HG03108 (cell line): ENCODE measurements at regions not wholly inside any gene's neighbourhood (a gene's known extent, or its start where the extent isn't known, plus 50 kb on each side); places are given as distances from the start of the nearest gene placed in this dataset.

Source experiments
- ATAC-seq: cut with Tn5 transposase; IDR thresholded peaks from one replicate; pipeline ENCODE4 v1.9.1; 2021; ENCODE audit warnings: moderate library complexity; ENCODE audit not compliant: unreplicated experiment

DNA sequence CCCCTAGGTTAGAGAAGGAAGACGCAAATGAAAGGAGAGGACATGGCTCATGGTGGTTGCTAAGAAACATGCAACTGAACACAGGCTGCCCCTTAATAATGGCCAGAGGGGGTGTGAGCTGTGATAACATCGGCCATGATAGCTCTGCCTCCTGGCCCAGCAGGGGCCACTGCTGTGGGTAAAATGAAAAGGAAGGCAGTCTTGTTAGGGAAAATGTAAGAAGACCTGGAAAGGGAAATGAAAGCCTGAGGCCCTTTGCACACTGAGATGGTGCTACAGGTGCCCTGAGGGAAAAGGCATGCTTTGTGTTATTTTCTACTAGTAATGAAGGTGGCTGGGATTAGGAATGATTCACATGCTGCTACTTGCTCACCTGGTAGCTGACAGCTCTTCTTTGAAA is 123.6 kb upstream of the MID1 start:
- ATAC-seq = no peak

DNA sequence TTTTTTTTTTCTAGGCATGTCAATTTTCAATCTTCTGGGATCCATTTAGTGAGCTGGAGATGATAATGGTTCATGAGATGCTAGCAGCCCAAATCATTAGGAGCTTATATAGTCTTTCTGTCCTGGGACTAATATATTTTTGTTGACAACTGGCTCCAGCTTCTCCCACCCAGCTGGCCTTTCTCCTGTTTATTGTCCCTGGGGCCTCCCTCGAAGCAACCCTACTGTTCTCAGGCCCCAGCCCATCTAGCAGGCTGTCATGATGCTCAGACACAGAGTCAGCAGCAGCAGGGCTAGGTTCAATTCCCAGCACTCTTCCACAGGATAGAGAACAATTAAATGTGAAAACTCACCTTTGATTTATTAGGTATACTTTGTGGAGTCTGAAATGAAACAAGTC is 127.6 kb upstream of the MID1 start:
- ATAC-seq = no peak

DNA sequence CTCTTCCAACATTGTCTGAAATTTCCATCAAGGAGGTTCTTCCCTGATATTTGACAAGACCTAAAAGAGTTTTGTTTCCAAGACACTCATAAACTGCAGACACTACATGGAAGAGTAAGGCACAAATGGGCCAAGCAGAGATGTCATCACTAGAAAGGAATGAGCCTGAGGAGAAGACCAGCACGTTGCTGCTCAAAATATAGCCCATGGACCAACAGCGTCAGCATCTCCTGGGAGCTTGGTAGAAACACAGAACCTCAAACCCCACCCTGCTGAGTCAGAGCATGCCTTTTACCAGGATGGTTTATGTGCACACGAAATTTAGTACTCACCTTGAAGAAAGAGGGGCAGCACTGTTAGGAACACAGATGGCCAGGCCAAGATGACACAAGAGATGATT is 128.7 kb upstream of the MID1 start:
- ATAC-seq = no peak

DNA sequence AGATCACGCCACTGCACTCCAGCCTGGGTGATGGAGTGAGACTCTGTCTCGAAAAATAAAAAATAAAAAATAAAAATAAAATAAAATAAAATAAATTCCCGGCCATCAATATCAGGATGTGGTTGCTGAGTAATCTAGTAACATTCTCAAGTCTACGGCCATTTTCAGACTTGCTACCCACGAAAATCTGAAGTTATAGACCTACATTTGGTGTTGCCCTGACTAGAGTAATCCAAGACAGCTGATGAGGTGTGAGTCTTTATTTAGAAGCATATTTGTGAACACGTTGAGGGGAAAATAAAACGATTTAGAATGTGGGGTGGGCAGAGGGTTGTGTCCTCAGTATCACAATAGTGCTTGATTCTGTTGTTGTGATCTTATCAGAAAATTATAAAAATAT is 130.2 kb upstream of the MID1 start:
- ATAC-seq = no peak

DNA sequence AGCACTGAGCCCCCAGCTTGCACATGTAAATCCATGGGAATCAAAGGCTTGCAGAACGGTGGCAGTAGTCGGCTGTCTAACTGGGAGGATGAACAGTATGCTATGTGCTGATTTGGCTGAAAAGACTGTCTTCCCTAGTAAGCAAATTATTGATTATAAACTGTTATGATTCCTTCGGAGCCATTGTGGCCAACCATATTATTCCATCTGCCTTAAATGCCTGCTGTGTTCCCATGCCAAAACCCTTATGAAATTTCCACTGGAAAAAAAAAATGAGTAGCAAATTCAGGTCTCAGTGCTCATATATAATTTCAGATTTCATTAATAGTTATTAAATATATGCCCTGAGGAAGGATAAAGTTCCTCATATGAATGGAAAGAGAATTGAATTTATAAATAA is 132.7 kb upstream of the MID1 start:
- ATAC-seq = no peak

DNA sequence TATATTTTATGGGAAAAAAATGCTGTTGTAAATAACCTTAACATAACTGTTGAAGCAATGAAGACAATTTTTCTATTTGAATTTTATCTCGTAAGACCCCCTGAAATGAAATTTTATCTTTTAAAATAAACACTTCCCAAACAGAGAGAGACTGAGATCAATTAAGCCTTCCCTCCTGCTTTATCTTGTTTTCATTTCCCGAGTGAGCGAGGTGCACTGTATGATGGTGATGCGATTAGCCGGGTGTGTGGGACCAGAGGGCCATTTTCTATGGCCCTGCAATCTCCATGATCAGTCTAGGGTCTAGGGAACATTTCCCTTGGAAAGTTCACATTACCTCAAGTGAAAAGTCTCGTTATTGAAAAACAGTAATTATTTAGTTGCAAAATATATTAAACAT is 134.1 kb upstream of the MID1 start:
- ATAC-seq = no peak

DNA sequence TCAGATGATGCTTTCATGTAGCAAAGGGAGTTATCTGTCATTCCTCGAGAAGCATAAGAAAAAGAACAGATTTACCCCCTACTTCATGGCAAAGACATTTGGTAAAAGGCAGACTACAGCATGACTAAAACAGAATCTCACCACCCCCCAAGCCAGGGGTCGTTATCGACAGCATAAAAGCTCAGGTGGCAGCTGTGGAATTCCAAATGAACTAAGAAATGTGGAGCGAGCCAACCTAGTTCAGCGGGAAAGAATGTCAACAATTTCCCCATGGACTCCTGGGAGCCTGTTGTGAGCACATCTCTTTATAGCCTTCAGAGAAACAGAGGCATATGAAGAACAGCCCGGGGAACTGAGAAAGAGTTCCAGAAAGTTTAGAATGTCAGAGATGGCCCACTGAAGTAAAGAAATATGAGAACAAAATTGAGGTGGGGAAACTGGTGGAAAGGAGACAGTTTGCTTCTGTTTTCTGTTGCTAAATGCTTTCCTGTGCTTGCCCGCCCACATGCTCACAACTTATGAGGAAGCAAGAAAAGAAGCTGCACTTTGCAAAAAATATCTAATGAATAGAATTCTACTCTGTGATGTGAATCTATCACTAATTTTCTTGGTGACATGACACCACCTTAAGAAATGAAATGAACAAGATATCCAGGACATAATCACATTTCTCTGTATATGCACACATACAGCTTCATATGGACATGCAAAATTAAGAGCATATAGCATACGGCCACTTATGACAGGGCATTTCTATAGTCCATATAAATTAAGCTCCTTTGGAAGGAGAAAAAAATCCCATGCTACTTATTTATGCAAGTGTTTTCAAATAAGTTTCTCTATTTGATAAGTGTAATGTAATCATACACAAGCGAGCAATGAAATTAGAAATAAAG is 135.3 kb upstream of the MID1 start:
- ATAC-seq = no peak

DNA sequence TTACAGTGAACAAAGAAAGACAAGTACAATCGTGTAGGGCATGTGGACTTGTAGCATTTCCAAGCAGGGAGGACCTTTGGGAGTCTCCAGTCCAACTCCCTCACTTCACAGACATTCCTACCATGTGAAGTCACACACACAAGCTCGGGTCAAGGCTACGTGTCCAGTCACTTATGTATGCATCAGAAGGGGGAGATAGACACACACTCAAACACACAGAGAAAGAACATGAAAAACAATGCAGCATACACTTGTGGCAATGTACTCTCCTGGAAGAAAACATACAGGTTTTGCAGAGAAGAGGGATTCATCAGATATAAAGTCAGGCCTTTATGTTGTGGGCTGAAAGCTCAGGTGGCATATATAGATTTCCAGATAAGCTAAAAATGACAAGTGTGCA is 136.1 kb upstream of the MID1 start:
- ATAC-seq = no peak

DNA sequence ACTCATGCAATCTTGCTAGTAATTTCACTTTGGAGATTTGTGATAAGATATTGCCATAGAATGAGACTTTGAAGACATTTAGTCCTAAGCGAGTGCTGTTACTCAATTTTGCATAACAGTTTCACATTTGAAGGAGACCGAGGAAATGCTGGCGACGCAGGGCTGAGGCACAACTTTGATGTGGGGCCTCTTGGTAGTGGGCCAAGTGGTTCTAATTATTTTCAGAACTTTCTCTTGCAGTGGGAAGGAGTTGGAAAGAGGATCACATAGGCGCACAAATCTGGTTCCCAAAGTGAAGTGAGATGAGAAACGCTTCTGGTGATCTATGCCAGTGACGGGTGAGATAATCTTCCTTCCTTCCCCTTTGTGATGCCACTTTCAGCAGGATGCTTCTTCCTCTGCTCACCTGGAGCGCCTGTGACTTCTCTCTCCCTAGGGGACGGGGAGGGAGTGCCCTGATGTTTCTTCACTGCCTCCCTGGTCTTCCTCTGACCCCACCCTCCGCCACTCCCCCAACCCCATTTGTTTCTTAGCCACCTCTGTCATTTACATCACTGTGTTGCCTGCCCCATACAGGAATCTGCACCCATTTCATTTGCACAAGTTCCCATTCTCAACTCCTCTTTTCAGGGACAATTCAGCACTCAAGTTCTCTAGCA is 138.9 kb upstream of the MID1 start:
- no peak for ATAC-seq

DNA sequence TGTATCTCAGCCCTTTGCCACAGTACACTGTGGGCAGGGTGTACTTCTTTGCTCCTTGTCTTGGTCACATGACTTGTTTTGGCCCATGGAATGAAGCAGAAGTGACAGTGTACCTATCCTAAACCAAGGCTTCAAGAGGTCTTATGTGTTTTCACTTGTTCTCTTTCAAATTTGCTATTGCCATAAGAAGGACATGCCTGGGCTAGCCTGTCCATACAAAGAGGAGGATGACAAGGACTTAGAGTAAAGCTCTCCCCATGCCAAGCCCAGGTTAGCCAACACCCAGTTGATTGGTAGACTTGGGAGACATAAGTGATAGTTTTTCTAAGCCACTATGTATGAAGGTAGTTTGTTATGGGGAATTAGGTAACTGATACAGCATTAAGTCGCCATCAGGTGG is 141.1 kb upstream of the MID1 start:
- no peak for ATAC-seq

DNA sequence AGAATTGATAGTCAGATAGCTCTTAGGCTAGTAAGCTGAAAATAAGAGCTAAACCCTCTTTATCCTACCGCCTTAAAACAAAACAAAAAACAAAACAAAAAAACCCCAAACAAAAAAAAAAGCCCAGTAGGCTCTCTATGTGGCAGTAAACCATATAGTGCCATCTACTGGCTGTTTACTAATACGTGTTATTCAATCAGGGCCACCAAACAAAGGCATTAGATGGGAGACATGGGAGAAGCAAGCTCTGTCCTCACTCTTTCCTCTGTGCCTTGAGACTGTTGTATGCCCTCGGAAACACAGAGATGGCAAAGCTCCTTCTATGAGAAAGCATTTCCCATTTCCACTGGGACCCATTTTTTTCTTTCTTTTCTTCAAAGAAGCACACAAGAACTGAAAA is 148.8 kb upstream of the MID1 start:
- ATAC-seq = no peak

DNA sequence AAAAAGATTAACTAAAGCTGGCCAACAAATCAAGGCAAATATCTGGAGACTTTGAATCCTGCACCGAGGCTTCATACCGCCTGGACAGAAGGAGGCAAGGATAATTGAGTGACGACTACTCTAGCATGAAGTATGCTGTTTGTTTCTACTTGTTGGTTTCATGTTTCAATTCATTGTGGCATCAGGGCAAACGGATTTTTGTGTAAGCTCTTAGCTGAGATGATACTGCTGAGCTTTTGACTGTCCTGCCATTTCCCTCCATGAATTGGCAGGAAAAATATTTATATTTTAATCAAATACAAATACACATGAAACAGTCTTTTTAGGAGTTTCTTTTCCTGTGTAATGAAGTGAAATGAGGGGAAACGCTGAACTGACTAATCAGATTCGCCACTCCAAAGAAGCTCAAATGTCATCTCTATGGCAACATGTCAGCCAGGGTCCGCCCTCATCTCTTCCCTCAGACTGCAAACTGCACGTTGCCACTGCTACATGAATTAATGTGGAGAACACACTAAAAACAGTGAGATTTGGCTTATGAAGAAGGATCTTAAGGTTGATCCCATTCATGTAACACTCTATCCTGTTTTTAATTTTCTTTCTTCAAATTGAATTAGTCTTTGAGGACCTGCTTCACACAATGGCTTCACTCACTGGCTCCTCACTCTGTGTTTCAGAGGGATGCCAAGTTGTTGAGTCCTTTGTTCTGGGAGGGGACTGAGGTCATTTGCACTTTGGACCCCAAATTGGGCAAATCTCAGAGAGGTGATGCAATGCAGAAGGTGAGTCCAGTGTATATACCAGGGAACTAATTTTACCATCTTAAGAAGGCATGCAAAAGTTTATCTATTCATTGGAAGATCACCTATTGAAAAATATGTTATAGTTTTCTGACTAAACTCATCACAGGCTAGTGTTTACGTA is 149.6 kb upstream of the MID1 start:
- no peak for ATAC-seq

DNA sequence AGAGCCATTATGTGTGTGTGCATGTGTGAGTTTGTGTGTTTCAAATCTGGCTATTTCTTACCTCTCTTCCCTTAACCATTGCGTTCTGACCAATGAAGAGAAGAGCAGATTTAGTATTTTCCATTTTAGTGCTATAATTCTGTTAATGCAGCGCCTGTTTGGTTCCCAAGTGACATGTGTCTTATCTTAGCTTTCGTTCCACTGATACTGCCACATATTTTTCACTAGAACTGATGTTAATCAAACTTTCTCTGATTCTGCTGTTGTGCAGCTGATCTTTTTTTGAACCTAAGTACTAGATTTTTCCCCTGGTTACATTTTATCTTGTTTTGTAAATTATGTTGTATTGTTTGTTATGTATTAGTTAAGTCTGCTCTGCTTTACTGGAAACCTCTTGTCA is 152.9 kb upstream of the MID1 start:
- ATAC-seq = no peak

DNA sequence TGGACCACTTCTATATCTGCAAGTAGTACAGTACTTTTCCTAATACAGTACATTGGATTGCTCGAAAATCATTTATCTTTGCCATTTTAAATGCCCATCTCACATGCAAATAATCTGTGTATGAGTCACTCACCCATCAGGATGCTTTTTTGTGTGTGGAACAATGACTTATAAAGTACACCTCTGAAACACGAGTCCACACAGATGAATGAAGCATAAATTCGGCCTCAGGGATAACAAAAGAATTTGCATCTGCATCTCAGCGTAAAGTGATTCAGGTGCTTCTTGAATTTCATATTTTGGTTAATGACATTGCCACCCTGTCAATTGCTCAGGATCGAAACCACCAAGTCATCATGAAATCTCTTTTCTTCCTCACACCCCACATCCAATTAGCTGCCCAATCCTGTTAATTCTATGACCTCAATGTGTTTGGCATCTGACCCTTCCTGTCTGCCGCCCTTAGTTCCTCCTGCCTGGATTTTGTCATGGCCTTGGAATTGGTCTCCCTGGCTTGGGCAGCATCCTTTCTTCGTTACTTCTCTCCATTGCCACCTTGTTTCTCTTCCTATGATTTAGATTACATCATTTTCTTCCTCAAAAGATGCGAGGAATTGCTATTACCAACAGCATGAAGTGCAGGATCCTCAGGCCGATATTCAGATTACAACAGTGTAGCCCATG is 161.6 kb upstream of the MID1 start:
- no peak for ATAC-seq

DNA sequence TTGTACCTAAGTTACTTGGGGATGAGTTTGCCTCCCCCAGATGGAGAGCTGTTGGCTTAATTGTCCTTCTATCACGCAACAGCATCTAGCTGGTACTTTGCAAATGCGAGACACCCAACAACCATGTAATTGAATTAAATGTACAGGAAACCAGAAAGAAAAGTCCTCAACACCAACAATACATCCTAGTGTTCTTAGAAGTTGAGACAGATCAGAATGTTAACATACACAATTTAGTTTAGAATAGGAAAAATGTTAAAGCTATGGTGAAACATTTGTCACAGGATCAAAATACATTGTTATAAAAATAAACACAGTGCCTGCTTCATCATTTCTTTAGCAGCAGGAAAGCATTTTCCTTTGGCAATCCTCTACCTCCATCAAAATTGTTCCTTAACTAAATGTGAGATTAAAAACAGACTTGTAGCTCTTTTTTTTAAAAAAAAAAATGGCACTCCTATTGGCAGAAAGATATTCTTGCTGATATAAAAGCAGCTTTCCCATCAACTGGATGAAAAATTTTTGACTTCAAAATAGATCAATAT is 163.1 kb upstream of the MID1 start:
- no peak for ATAC-seq

DNA sequence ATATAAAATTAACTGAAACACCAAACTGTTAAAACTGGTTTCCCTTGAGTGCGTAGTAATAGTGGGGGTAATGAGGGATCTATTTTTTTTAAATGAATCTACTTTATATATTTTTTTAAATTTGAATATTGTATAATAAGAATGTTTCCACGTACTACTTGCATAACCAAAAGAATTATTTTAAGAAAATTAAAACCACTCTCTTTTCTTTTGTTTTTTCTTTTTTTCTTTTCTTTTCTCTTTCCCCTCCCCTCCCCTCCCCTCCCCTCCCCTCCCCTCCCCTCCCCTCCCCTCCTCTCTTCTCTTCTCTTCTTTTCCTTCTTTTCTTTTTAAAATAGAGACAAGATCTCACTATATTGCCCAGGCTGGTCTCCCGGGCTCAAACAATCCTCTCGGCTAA is 166.9 kb upstream of the MID1 start:
- no peak for ATAC-seq

DNA sequence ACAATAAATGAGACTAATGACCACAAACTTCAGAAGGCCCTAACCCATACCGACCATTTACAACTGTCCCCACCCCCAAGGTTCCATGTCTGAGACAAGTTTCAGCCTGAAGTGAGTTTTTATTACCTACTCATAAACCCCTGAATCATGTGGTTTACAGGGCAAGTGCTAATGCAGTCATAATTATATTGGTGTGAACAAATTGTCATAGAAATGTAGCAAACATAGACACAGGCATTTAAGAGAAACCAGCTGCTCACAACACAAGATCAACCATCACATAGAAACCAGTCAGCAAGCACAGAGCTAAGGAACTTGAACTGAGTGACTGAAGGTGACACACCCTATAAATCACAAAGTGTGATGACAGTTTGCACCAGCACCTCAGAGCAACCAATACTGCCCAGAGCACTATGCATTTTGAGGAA is 173.8 kb upstream of the MID1 start:
- no peak for ATAC-seq

DNA sequence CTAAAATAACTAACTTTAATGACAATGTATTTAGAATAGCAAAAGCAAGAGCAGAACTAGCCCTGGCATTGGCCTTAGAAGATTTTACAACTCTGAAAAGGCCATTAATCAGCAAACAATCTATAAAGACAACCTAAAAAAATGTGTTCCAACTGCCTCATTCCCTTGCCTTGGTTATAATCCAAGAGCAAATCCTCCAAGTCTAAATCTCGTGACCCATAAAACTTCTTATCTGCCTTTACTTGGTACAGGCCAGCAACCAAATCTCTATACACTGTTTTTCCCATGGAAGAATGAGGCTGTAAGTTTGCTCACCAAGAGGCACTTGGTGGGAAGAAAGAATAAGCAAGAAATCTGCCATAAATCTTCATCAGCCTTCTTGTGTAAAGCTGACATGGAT is 175.3 kb upstream of the MID1 start:
- no peak for ATAC-seq

DNA sequence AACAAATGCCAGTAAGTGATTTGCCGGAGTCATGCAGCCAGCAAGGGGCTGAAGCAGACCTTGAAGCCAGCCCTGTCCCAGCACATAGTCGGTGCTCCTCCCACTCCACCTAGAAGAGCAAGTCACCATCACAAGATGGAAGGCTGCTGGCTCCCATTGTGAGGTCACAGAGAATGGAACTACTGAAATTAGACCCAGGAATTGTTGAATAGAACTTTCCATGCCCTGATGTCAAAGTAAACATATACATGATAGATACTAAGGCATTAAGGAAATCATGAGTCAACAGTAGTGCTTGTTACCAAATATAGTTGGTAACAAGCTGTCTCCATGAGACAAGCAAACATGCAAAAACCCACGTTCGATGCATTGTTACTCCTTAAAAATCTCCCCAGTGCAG is 177.1 kb upstream of the MID1 start:
- ATAC-seq = no peak

DNA sequence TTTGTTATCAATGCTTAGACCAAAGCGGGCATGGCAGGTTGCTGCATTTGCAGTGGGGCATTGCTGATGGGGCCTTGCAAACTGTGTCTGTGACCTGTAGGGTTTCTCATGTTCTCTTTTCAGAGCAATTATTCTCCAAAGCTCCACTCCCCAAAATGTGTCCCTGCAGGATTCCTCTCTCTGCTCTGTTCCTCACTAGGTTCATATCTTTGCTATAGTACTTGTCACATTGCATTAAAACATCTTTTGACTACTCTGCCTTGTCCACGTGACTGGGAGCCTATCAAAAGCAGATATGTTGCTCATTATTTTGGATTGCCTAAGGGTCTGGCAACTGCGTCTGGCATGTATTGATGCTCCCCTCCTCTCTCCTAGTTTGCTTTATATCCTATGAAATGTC is 177.7 kb upstream of the MID1 start:
- ATAC-seq = no peak

DNA sequence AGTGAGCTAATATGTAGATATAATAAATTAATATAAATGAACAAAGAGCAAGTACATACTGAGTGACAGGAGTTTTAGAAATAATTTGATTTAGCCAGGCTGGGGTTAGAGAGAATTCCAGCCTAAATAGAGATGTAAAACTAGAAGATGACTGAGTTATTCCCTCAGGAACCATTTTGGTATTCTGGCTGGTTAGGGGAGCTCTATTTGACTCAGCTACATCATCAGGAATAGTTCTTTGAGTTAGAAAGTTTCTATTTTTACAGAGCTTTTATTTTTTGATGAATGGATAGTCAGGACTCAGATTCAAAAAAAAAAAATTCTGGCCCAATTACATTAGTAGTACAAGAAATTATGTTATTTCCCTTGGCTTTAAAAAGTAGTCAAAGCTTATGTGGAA is 180.4 kb upstream of the MID1 start:
- no peak for ATAC-seq
